CD14-positive monocyte (primary cell): ENCODE measurements at regions not wholly inside any gene's neighbourhood (a gene's known extent, or its start where the extent isn't known, plus 50 kb on each side); places are given as distances from the start of the nearest gene placed in this dataset.

ENCODE experiments used
- DNase-seq, 3 donors: peaks; one replicate each; pipeline ENCODE4 v3.0.0-alpha.2; 2011 to 2022
- H2AFZ ChIP-seq: 2 replicates; pipeline ENCODE4 v1.6.0; 2012; ENCODE audit warnings: mild to moderate bottlenecking, low read depth, low read length, inconsistent platforms; ENCODE audit not compliant: insufficient read depth, poor library complexity, severe bottlenecking
- H3K27ac ChIP-seq, 2 donors: 1 replicate in 1 of 2; 2 replicates in 1 of 2; pipeline ENCODE4 v1.5.1; 2012 to 2013; ENCODE audit warnings: low read length in 2 of 2, control low read depth in 1 of 2, inconsistent platforms in 1 of 2, low read depth in 1 of 2, mild to moderate bottlenecking in 1 of 2
- H3K27me3 ChIP-seq, 2 donors: one replicate each; pipeline versions ENCODE4 v1.6.0 to v1.6.1; 2011 to 2013; ENCODE audit warnings: low read length in 2 of 2; ENCODE audit not compliant: control insufficient read depth in 2 of 2, insufficient read depth in 2 of 2
- H3K36me3 ChIP-seq, 2 donors: replicated peaks in 1 of 2; 1 replicate in 1 of 2; 2 replicates in 1 of 2; pipeline versions ENCODE4 v1.5.1 to v1.6.1; 2012 to 2013; ENCODE audit warnings: low read length in 2 of 2, control low read depth in 1 of 2, inconsistent platforms in 1 of 2, mild to moderate bottlenecking in 1 of 2; ENCODE audit not compliant: insufficient read depth in 2 of 2, control insufficient read depth in 1 of 2
- H3K4me1 ChIP-seq, 2 donors: 1 replicate in 1 of 2; 2 replicates in 1 of 2; pipeline versions ENCODE4 v1.5.1 to v1.6.1; 2012 to 2013; ENCODE audit warnings: low read length in 2 of 2, control low read depth in 1 of 2, inconsistent platforms in 1 of 2, mild to moderate bottlenecking in 1 of 2, moderate library complexity in 1 of 2; ENCODE audit not compliant: insufficient read depth in 2 of 2, control insufficient read depth in 1 of 2
- H3K4me2 ChIP-seq: replicated peaks from 2 replicates; pipeline ENCODE3; 2012; ENCODE audit warnings: low read length, moderate library complexity, mild to moderate bottlenecking; ENCODE audit not compliant: poor library complexity, severe bottlenecking; ENCODE audit errors: extremely low read depth
- H3K4me3 ChIP-seq, 3 experiments: fragments of 200-600 bp in 1 of 3; sonication (generic) in 1 of 3; replicated peaks in 1 of 3; 1 replicate in 2 of 3; 2 replicates in 1 of 3; pipeline ENCODE4 v1.5.1; 2011 to 2013; ENCODE audit warnings: low read length in 3 of 3, mild to moderate bottlenecking in 3 of 3, control low read depth in 2 of 3, low read depth in 2 of 3, inconsistent platforms in 1 of 3, moderate library complexity in 1 of 3
- H3K79me2 ChIP-seq: 2 replicates; pipeline ENCODE4 v1.6.0; 2012; ENCODE audit warnings: mild to moderate bottlenecking, control low read depth, inconsistent platforms, low read length, moderate library complexity; ENCODE audit not compliant: insufficient read depth
- H3K9ac ChIP-seq: 2 replicates; pipeline ENCODE4 v1.6.0; 2017; ENCODE audit warnings: low read length, mild to moderate bottlenecking; ENCODE audit not compliant: insufficient read depth, poor library complexity, severe bottlenecking
- H3K9me3 ChIP-seq, 2 donors: replicated peaks in 1 of 2; 1 replicate in 1 of 2; 2 replicates in 1 of 2; pipeline versions ENCODE4 v1.5.1 to v1.6.1; 2012 to 2013; ENCODE audit warnings: low read length in 2 of 2, control low read depth in 1 of 2; ENCODE audit not compliant: control insufficient read depth in 1 of 2, insufficient read depth in 1 of 2
- H4K20me1 ChIP-seq: 2 replicates; pipeline ENCODE4 v1.6.0; 2012; ENCODE audit warnings: mild to moderate bottlenecking, low read length, control low read depth, moderate library complexity; ENCODE audit not compliant: insufficient read depth
- H3K27ac Mint-ChIP-seq, 7 donors: one replicate each; pipeline ENCODE4 v1.8.0; 2020; ENCODE audit warnings: mild to moderate bottlenecking in 7 of 7, mixed read lengths in 7 of 7, moderate library complexity in 6 of 7, inconsistent platforms in 2 of 7
- H3K27me3 Mint-ChIP-seq, 3 donors: one replicate each; pipeline ENCODE4 v1.8.0; 2021 to 2022; ENCODE audit warnings: low read depth in 3 of 3, mild to moderate bottlenecking in 3 of 3, mixed read lengths in 3 of 3, moderate library complexity in 3 of 3, inconsistent platforms in 1 of 3
- H3K36me3 Mint-ChIP-seq, 2 donors: one replicate each; pipeline ENCODE4 v1.8.0; 2020; ENCODE audit warnings: mixed read lengths in 2 of 2, inconsistent platforms in 1 of 2, mild to moderate bottlenecking in 1 of 2
- H3K4me1 Mint-ChIP-seq: one replicate; pipeline ENCODE4 v1.8.0; 2020; ENCODE audit warnings: mild to moderate bottlenecking, mixed read lengths
- H3K4me3 Mint-ChIP-seq, 2 donors: one replicate each; pipeline ENCODE4 v1.8.0; 2020; ENCODE audit warnings: mild to moderate bottlenecking in 2 of 2, mixed read lengths in 2 of 2, moderate library complexity in 1 of 2
- H3K9me3 Mint-ChIP-seq, 7 donors: one replicate each; pipeline ENCODE4 v1.8.0; 2020 to 2022; ENCODE audit warnings: mixed read lengths in 7 of 7, mild to moderate bottlenecking in 6 of 7, moderate library complexity in 6 of 7, inconsistent platforms in 2 of 7
- CTCF ChIP-seq: fragments of 200-600 bp; IDR thresholded peaks from one replicate; pipeline ENCODE4 v1.8.0; 2022; ENCODE audit warnings: antibody characterized with exemption, mild to moderate bottlenecking
- WGBS: methylation state at CpG from one replicate; pipeline ENCODE4 v1.1.5; 2013; ENCODE audit warnings: missing lambda C conversion rate; ENCODE audit not compliant: insufficient coverage; 5-methylcytosine and 5-hydroxymethylcytosine counted together
- intact Hi-C, 2 donors: fragments of 100-400 bp; cut with micrococcal nuclease; formaldehyde crosslinking; loops; one replicate each; pipeline versions ENCODE4 v1.15.0 to v1.15.1; 2023

DNA sequence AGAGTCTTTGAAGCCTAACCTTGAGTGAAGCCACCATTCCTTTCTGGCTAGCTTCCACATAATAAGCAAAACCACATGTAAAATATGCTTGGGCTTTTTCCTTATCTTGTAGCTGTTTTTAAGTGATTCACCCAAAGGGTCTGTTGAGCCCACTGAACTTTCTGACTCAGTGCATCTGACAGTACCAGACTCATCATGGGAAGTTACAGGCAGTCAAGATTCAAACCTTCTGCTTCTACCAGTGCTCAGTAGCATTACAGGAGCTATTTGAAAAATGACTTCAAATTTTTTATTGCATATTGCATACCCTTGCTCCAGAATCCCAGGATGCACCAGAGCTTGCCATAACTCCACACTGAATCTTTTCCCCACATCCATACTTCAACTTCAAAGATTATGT is 87.5 kb upstream of the PTPRD start:
- Mint-ChIP-seq H3K27me3 (no peaks in the 10 kb centered on the region), H3K27ac (no peak overlapping the region), H3K9me3 (peaks cover 0 to 3% (median 0%) of the 10 kb centered on the region in 7 donors), H3K4me3 (no peak overlapping the region), H3K4me1 (no peaks in the 10 kb centered on the region), H3K36me3 (no peaks in the 10 kb centered on the region)
- no peaks in the 10 kb centered on the region for H3K27me3 ChIP-seq
- no peak overlapping the region for H2AFZ ChIP-seq
- no peak for TF ChIP-seq CTCF
- no peak overlapping the region for H3K27ac ChIP-seq
- no peak overlapping the region for H3K4me3 ChIP-seq
- DNase-seq, result no peak
- intact Hi-C loops, result no loop called here
- H3K9ac ChIP-seq, result no peak overlapping the region
- no peaks in the 10 kb centered on the region for H4K20me1 ChIP-seq
- H3K4me2 ChIP-seq, result no peak overlapping the region
- no peaks in the 10 kb centered on the region for H3K9me3 ChIP-seq
- no peaks in the 10 kb centered on the region for H3K4me1 ChIP-seq
- H3K36me3 ChIP-seq, result no peaks in the 10 kb centered on the region
- H3K79me2 ChIP-seq, result no peaks in the 10 kb centered on the region

- Histone ChIP-seq H3K27me3 (no peaks in the 10 kb centered on the region), H3K9ac (no peak overlapping the region), H3K36me3 (no peaks in the 10 kb centered on the region), H3K9me3 (no peaks in the 10 kb centered on the region), H2AFZ (no peak overlapping the region), H3K79me2 (no peaks in the 10 kb centered on the region), H3K4me3 (no peak overlapping the region), H3K27ac (no peak overlapping the region), H3K4me1 (no peaks in the 10 kb centered on the region), H4K20me1 (no peaks in the 10 kb centered on the region), H3K4me2 (no peak overlapping the region)
- DNase-seq, result no peak
- WGBS, result no CpG with 5 or more reads among the region's 3 CpGs
- no peak overlapping the region for H3K27ac Mint-ChIP-seq
- intact Hi-C loops, result no loop called here
- H3K9me3 Mint-ChIP-seq, result peaks cover 0 to 3% (median 0%) of the 10 kb centered on the region in 7 donors
- no peaks in the 10 kb centered on the region for H3K4me1 Mint-ChIP-seq
- TF ChIP-seq CTCF, result no peak
- H3K27me3 Mint-ChIP-seq, result no peaks in the 10 kb centered on the region
- no peak overlapping the region for H3K4me3 Mint-ChIP-seq
- H3K36me3 Mint-ChIP-seq, result no peaks in the 10 kb centered on the region
These were observed 88.1 kb upstream of the PTPRD start for GRCh38 chr9:10700915-10701314.
